Thyroid gland (tissue), 4 donors: ENCODE measurements at regions not wholly inside any gene's neighbourhood (a gene's known extent, or its start where the extent isn't known, plus 50 kb on each side); places are given as distances from the start of the nearest gene placed in this dataset.
"Not testable (repeated sequence)": the region's sequence is repeated elsewhere in the genome, so short reads cannot be mapped to it uniquely, and the experiment has no call there.

ENCODE experiments used
- CTCF ChIP-seq, 6 experiments: fragments of 200-600 bp in 3 of 6; fragments of 450-650 bp in 3 of 6; sonication (generic) in 3 of 6; IDR thresholded peaks; one replicate each; pipeline ENCODE4 v1.5.1; 2016 to 2019; ENCODE audit warnings: antibody characterized with exemption in 6 of 6, mild to moderate bottlenecking in 2 of 6, inconsistent platforms in 1 of 6, moderate library complexity in 1 of 6
- POLR2A ChIP-seq, 2 donors: fragments of 450-650 bp; IDR thresholded peaks; one replicate each; pipeline ENCODE4 v1.6.1; 2017; ENCODE audit warnings: antibody characterized with exemption in 2 of 2, mild to moderate bottlenecking in 2 of 2, moderate library complexity in 1 of 2

GRCh38 chr12:9311454-9311853 is 103.3 kb upstream of the PZP start:
- TF ChIP-seq CTCF, POLR2A (IDR thresholded peaks at IDR 0.05): not testable (repeated sequence)
